ENCODE measurements at regions not wholly inside any gene's neighbourhood (a gene's known extent, or its start where the extent isn't known, plus 50 kb on each side); places are given as distances from the start of the nearest gene placed in this dataset.

GRCh38 chr1:217138173-217138765 is 415.0 kb upstream of the ESRRG start:
- Histone ChIP-seq H2AK5ac (ENCODE audit: low read depth, low read length) (no peak overlapping the region), H2BK120ac (ENCODE audit: low read depth, low read length) (no peak overlapping the region), H3K4me2 (ENCODE audit: insufficient read depth, low read length, poor library complexity, severe bottlenecking) (peak overlapping the region; percentile 55), H3K79me1 (ENCODE audit: low read depth, low read length) (no peaks in the 10 kb centered on the region), H4K91ac (ENCODE audit: low read depth, low read length, poor library complexity) (no peak overlapping the region), H2BK5ac (ENCODE audit: low read length) (no peak overlapping the region), H3K27me3 (ENCODE audit: control insufficient read depth in 3 of 3, insufficient read depth in 3 of 3, low read depth in 1 of 3, low read length in 3 of 3) (peaks cover 37 to 96% (median 68%) of the 10 kb centered on the region in 3 experiments), H3K36me3 (replicated peaks in 1 of 2; ENCODE audit: control insufficient read depth in 2 of 2, insufficient read depth in 2 of 2, low read length in 2 of 2) (no peaks in the 10 kb centered on the region), H2BK15ac (ENCODE audit: low read length) (no peak overlapping the region), H3K14ac (ENCODE audit: low read length) (no peak overlapping the region), H2BK12ac (ENCODE audit: low read length) (no peak overlapping the region), H3K18ac (ENCODE audit: low read length) (peak overlapping the region; percentile 57), H3K27ac (replicated peaks; ENCODE audit: low read length) (no peak overlapping the region), H3K9ac (ENCODE audit: low read depth, low read length, poor library complexity) (peak overlapping the region; percentile 1), H3K4me3 (ENCODE audit: low read length in 2 of 2) (no peak overlapping the region), H3K4ac (ENCODE audit: low read length) (no peak overlapping the region), H4K8ac (ENCODE audit: low read depth, low read length) (no peak overlapping the region), H3K23ac (ENCODE audit: low read depth, low read length, poor library complexity) (no peak overlapping the region), H3K4me1 (ENCODE audit: control insufficient read depth in 2 of 2, insufficient read depth in 1 of 2, low read depth in 1 of 2, low read length in 2 of 2) (peaks cover 14 to 31% of the 10 kb centered on the region in 2 donors), H2AFZ (ENCODE audit: low read length) (peak overlapping the region; percentile 72), H3K9me3 (replicated peaks in 1 of 2; ENCODE audit: control insufficient read depth in 2 of 2, insufficient read depth in 1 of 2, low read depth in 1 of 2, low read length in 2 of 2) (peaks cover 0 to 6% of the 10 kb centered on the region in 2 donors)
- no CpG with 5 or more reads among the region's 29 CpGs for WGBS, 2 donors (ENCODE audit: extremely low coverage in 2 of 2, insufficient read length in 2 of 2, insufficient replicate concordance in 1 of 2)
- DNase-seq (ENCODE audit: low spot score): peak; percentile 12

- Histone ChIP-seq H3K23ac (ENCODE audit: low read depth, low read length, poor library complexity) (no peak overlapping the region), H2AK5ac (ENCODE audit: low read depth, low read length) (no peak overlapping the region), H3K27ac (replicated peaks; ENCODE audit: low read length) (no peak overlapping the region), H2BK5ac (ENCODE audit: low read length) (no peak overlapping the region), H3K9me3 (replicated peaks in 1 of 2; ENCODE audit: control insufficient read depth in 2 of 2, insufficient read depth in 1 of 2, low read depth in 1 of 2, low read length in 2 of 2) (peaks cover 0 to 6% of the 10 kb centered on the region in 2 donors), H3K4me2 (ENCODE audit: insufficient read depth, low read length, poor library complexity, severe bottlenecking) (peak overlapping the region; percentile 66), H3K14ac (ENCODE audit: low read length) (no peak overlapping the region), H2AFZ (ENCODE audit: low read length) (peak overlapping the region; percentile 71), H3K18ac (ENCODE audit: low read length) (peak overlapping the region; percentile 15), H3K27me3 (ENCODE audit: control insufficient read depth in 3 of 3, insufficient read depth in 3 of 3, low read depth in 1 of 3, low read length in 3 of 3) (peaks cover 40 to 98% (median 76%) of the 10 kb centered on the region in 3 experiments), H3K4me3 (ENCODE audit: low read length in 2 of 2) (peak overlapping the region in 1 of 2 donors; percentile 60), H3K4me1 (ENCODE audit: control insufficient read depth in 2 of 2, insufficient read depth in 1 of 2, low read depth in 1 of 2, low read length in 2 of 2) (peaks cover 14 to 31% of the 10 kb centered on the region in 2 donors), H3K36me3 (replicated peaks in 1 of 2; ENCODE audit: control insufficient read depth in 2 of 2, insufficient read depth in 2 of 2, low read length in 2 of 2) (no peaks in the 10 kb centered on the region), H2BK15ac (ENCODE audit: low read length) (peak overlapping the region; percentile 35), H2BK120ac (ENCODE audit: low read depth, low read length) (no peak overlapping the region), H3K79me1 (ENCODE audit: low read depth, low read length) (no peaks in the 10 kb centered on the region), H3K9ac (ENCODE audit: low read depth, low read length, poor library complexity) (no peak overlapping the region), H4K91ac (ENCODE audit: low read depth, low read length, poor library complexity) (no peak overlapping the region), H2BK12ac (ENCODE audit: low read length) (no peak overlapping the region), H3K4ac (ENCODE audit: low read length) (no peak overlapping the region), H4K8ac (ENCODE audit: low read depth, low read length) (no peak overlapping the region)
- WGBS, 2 donors (ENCODE audit: extremely low coverage in 2 of 2, insufficient read length in 2 of 2, insufficient replicate concordance in 1 of 2): no CpG with 5 or more reads among the region's 53 CpGs
- peak; percentile 12 for DNase-seq (ENCODE audit: low spot score)
These were observed 414.1 kb upstream of the ESRRG start for GRCh38 chr1:217137210-217137881.

- Histone ChIP-seq H2AFZ (ENCODE audit: low read length) (no peak overlapping the region), H3K36me3 (replicated peaks in 1 of 2; ENCODE audit: control insufficient read depth in 2 of 2, insufficient read depth in 2 of 2, low read length in 2 of 2) (no peaks in the 10 kb centered on the region), H3K4me2 (ENCODE audit: insufficient read depth, low read length, poor library complexity, severe bottlenecking) (no peak overlapping the region), H2BK5ac (ENCODE audit: low read length) (no peak overlapping the region), H3K4me3 (ENCODE audit: low read length in 2 of 2) (no peak overlapping the region), H3K27me3 (ENCODE audit: control insufficient read depth in 3 of 3, insufficient read depth in 3 of 3, low read depth in 1 of 3, low read length in 3 of 3) (peaks cover 40 to 98% (median 80%) of the 10 kb centered on the region in 3 experiments), H4K8ac (ENCODE audit: low read depth, low read length) (no peak overlapping the region), H3K14ac (ENCODE audit: low read length) (no peak overlapping the region), H3K9ac (ENCODE audit: low read depth, low read length, poor library complexity) (no peak overlapping the region), H3K9me3 (replicated peaks in 1 of 2; ENCODE audit: control insufficient read depth in 2 of 2, insufficient read depth in 1 of 2, low read depth in 1 of 2, low read length in 2 of 2) (peaks cover 0 to 6% of the 10 kb centered on the region in 2 donors), H2AK5ac (ENCODE audit: low read depth, low read length) (no peak overlapping the region), H2BK12ac (ENCODE audit: low read length) (no peak overlapping the region), H3K4ac (ENCODE audit: low read length) (no peak overlapping the region), H3K4me1 (ENCODE audit: control insufficient read depth in 2 of 2, insufficient read depth in 1 of 2, low read depth in 1 of 2, low read length in 2 of 2) (peaks cover 14 to 31% of the 10 kb centered on the region in 2 donors), H4K91ac (ENCODE audit: low read depth, low read length, poor library complexity) (no peak overlapping the region), H2BK15ac (ENCODE audit: low read length) (no peak overlapping the region), H3K27ac (replicated peaks; ENCODE audit: low read length) (no peak overlapping the region), H3K18ac (ENCODE audit: low read length) (no peak overlapping the region), H3K23ac (ENCODE audit: low read depth, low read length, poor library complexity) (no peak overlapping the region), H3K79me1 (ENCODE audit: low read depth, low read length) (no peaks in the 10 kb centered on the region), H2BK120ac (ENCODE audit: low read depth, low read length) (no peak overlapping the region)
- WGBS, 2 donors (ENCODE audit: extremely low coverage in 2 of 2, insufficient read length in 2 of 2, insufficient replicate concordance in 1 of 2): no CpG with 5 or more reads among the region's 11 CpGs
- no peak for DNase-seq (ENCODE audit: low spot score)
These were observed 413.6 kb upstream of the ESRRG start for GRCh38 chr1:217136895-217137205.

Measured in neuronal stem cell (in vitro differentiated cells).